NCI-H1105 treated with DMSO at 0.1 percent for 48 hours (cell line): ENCODE measurements at regions not wholly inside any gene's neighbourhood (a gene's known extent, or its start where the extent isn't known, plus 50 kb on each side); places are given as distances from the start of the nearest gene placed in this dataset.
A peak's percentile ranks its signal among the peaks of the same experiment; 100 is the strongest.
"Not testable (repeated sequence)": the region's sequence is repeated elsewhere in the genome, so short reads cannot be mapped to it uniquely, and the experiment has no call there.

Source experiments
- DNase-seq: peaks from one replicate; lab custom pipeline; 2025; lab: John Stamatoyannopoulos, UW

GRCh38 chr2:118613737-118614136, 233.7 kb downstream of the EN1 start:
- DNase-seq, result no peak

DNA sequence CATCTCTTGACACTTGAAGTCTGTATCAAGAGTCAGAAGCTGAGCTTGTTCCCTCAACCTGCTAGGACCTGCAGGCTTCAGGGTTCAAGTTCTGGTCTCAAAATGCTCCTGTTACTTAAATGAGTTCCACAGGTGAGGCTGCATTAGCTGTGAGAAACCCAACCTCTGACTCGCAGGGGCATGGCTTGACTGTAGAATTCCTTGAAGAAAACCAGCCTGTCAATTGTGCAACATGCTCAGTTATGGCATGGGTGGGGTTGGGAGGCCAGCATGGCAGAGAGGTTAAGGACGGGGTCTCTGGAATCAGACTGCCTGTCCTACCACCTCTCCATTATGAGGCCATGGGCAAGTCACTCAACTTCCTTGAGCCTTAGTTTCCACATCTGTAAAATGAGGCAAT, 235.8 kb downstream of the EN1 start:
- DNase-seq, result no peak

DNA sequence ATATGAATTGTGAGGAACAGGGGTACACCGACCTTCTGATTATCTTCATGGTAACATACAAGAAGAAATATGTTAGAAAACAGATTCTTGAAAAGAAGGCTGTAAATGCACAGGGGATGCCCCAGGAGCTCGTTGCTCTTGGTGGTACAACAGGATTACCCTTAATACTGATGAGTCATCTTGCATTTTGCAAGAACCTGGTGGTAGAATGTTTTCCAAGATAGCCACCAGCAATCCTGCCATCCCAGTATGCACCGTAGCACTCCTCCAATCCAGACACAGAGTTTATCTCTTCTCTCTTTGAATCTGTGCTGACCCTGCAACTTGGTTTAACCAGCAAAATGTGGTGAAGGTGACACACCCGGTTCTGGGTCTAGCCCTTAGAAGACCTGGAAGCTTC, 238.3 kb downstream of the EN1 start:
- no peak for DNase-seq

GRCh38 chr2:118607641-118608040, 239.8 kb downstream of the EN1 start:
- no peak for DNase-seq

DNA sequence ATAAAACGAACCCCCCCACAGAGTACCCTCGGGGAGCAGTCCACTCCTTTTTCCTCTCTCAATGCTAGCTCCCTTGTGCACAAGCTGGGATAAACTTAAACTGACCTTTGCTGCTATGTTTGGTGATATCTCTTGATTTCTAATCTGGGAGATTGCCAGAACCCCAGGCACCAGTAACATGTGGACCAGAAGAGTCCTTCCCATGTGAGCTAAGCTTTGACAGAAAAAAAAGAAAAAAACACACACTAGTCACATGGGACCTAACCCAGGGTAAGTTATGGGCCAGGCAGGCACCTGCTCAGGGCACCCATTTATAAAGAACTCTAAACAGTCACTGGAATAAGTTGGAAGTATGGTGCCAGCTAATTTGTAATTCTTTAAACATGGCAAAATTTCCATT, 242.6 kb downstream of the EN1 start:
- no peak for DNase-seq

- no peak for DNase-seq
Measured at GRCh38 chr2:118604371-118604770, 243.1 kb downstream of the EN1 start.

- no peak for DNase-seq
Measured at GRCh38 chr2:118599141-118599540, 248.3 kb downstream of the EN1 start.

GRCh38 chr2:118596620-118597019, 250.8 kb downstream of the EN1 start:
- DNase-seq, result no peak

- DNase-seq, result no peak
Measured at GRCh38 chr2:118593257-118593656, 254.2 kb downstream of the EN1 start.

DNA sequence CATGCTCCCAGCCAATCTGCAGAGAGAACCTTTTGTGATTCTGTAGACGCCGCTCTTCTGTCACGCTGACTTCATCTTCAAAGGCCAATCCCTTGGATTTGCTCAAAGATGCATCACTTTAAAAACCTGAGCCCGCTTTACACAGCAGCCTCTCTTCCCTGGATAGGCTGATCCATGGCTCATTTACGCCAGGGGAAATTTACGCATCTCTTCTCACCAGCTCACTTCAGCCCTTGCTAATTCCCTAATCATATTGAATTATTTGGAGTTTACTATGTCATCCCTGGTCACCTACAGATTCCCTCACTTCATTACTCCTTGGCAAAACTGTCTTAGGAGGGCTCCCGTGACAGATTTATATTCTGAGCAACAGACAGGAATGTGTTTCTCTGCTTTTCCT, 256.2 kb downstream of the EN1 start:
- DNase-seq, result no peak

DNA sequence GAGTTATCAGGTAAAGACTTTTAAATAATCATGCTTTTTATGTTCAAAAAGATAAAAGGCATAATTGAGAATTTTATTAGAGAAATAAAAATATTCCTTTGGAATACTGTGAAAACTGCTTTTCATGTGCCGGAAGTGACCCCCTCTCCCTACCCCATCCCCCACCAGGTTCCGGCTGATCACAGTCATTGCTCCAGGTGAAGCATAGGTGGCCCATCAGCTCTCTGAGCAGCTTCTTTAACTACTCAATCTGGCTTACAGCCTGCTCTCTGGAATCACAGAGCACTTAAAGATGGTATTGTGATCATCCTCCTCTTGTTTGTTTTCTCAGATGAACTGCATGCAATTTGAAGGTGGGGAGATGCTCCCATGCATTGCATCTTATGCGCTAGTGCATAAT, 257.7 kb downstream of the EN1 start:
- no peak for DNase-seq

- DNase-seq, result no peak
Measured at GRCh38 chr2:118588850-118589249, 258.6 kb downstream of the EN1 start.

DNA sequence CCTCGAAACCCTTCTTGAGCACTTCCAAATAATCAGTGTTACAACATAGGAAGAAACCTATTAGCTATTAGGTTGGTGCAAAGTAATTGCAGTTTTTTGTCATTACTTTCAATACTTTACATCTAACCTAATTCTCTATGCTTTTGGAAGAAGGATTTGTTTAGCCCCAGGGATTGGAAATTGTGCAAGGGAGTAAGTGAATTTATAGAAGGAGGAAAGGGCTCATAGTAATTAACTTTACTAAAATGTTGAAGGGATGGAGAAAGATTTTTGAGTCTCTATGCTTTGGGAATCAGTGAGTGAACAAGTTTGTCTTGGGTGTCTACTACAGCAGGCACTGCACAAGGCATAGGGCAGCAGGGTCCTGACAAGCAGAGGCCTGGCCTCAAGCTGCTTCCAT, 261.1 kb downstream of the EN1 start:
- DNase-seq, result no peak

GRCh38 chr2:118584877-118585276, 262.6 kb downstream of the EN1 start:
- DNase-seq, result no peak

GRCh38 chr2:118584062-118584749, 263.2 kb downstream of the EN1 start:
- peak; percentile 15 for DNase-seq

DNA sequence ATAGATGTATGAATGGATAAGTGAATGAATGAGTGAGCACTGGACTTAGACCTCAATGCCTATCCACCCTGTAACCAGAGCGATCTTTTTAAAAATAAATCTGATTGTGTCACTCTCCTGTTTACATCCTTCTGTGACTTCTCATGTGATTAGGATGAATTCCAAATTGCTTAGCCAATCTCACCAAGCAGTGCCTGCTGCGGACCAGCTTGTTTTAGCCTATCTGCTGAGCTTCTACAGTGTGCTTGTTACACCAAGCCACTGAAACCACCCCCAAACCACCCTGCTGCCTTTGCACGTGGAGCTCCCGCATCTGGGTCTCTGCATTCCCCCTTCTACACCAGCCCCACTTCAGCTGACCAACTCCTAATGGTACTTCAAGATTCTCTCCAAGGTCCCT, 265.4 kb downstream of the EN1 start:
- no peak for DNase-seq

DNA sequence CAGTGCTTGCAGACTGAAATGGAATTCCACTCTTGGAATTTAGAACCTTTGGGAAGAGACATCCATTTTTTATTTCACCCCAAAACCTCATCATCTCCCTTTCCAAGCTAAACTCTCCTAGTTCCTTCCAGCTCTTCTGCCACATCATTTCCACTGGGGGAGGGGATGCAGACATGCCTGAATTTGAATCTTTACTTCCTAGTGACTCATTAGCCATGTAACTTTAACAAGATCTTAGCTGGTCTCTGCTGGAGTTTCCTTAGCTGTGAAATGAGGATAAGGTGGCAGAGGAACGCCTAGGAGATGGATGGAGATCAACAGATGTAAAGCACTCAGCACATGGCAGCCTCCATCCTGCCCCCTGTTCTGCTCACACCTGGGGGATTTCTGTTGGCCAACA, 266.8 kb downstream of the EN1 start:
- no peak for DNase-seq

- no peak for DNase-seq
Measured at GRCh38 chr2:118580107-118580506, 267.3 kb downstream of the EN1 start.

- DNase-seq, result no peak
Measured at GRCh38 chr2:118577202-118577601, 270.2 kb downstream of the EN1 start.

GRCh38 chr2:118576109-118576855, 271.2 kb downstream of the EN1 start:
- DNase-seq, result no peak

DNA sequence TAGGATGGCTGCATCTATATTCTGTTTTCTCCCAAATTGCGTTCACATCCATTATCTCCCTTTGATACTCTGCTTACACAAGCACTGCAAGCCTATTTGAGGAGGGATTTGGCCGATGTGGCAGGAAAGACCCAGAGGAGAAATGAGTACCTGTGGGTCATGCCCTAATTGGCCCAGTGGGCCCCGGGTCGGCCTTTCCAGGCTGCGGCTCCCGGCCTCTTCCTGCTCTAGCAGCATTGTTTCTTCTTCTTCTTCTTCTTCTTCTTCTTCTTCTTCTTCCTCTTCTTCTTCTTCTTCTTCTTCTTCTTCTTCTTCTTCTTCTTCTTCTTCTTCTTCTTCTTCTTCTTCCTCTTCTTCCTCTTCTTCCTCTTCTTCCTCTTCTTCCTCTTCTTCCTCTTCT, 275.1 kb downstream of the EN1 start:
- DNase-seq, result not testable (repeated sequence)

- no peak for DNase-seq
Measured at GRCh38 chr2:118569876-118570535, 277.4 kb downstream of the EN1 start.

DNA sequence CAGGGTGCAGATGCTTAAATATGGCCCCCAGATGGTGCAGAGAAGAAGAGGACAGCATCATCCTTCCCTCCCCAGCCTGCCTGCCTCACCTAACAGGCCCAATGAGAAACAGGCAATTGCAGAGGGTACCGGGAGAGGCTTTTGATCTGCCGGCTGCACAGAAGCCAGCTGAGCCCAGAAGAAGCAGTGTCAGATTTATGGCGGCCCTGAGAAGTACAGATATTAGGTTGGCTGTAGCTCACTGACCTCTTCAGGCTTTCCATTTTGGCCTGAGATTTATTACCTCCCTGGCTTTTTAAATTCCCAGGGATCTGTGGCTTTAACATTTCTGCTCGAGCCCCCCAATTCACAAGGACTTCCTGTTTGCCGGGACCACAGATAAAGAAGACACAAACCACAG, 278.7 kb downstream of the EN1 start:
- no peak for DNase-seq
